Neural progenitor cell (in vitro differentiated cells): ENCODE measurements at regions not wholly inside any gene's neighbourhood (a gene's known extent, or its start where the extent isn't known, plus 50 kb on each side); places are given as distances from the start of the nearest gene placed in this dataset.

ENCODE experiments used
- DNase-seq: peaks from one replicate; pipeline ENCODE4 v3.0.0-alpha.2; 2016; ENCODE audit warnings: low spot score
- H2AFZ ChIP-seq: fragments of 200-600 bp; sonication (generic); replicated peaks from 2 replicates; pipeline ENCODE4 v1.6.1; 2016; ENCODE audit warnings: antibody characterized with exemption
- H3F3A ChIP-seq: fragments of 200-600 bp; sonication (generic); 2 replicates; pipeline ENCODE4 v1.6.1; 2016; ENCODE audit warnings: antibody characterized with exemption, low read depth
- H3K27ac ChIP-seq: fragments of 200-600 bp; sonication (generic); 2 replicates; pipeline ENCODE4 v1.5.1; 2016; ENCODE audit warnings: mild to moderate bottlenecking
- H3K27me3 ChIP-seq: fragments of 200-600 bp; sonication (generic); 2 replicates; pipeline ENCODE4 v1.6.1; 2016; ENCODE audit warnings: mild to moderate bottlenecking, moderate library complexity
- H3K36me3 ChIP-seq: fragments of 200-600 bp; sonication (generic); 2 replicates; pipeline ENCODE4 v1.5.1; 2016
- H3K4me1 ChIP-seq: fragments of 200-600 bp; sonication (generic); 2 replicates; pipeline ENCODE4 v1.6.1; 2016; ENCODE audit warnings: mixed run types
- H3K4me2 ChIP-seq: fragments of 200-600 bp; sonication (generic); 2 replicates; pipeline ENCODE4 v1.6.1; 2016
- H3K4me3 ChIP-seq: fragments of 200-600 bp; sonication (generic); 2 replicates; pipeline ENCODE4 v1.5.1; 2016
- H3K79me2 ChIP-seq: fragments of 200-600 bp; sonication (generic); 2 replicates; pipeline ENCODE4 v1.6.1; 2016; ENCODE audit warnings: low read depth
- H3K9ac ChIP-seq: fragments of 200-600 bp; sonication (generic); 2 replicates; pipeline ENCODE4 v1.6.1; 2016
- H3K9me3 ChIP-seq: fragments of 200-600 bp; sonication (generic); 2 replicates; pipeline ENCODE4 v1.5.1; 2016; ENCODE audit warnings: low read depth
- H4K20me1 ChIP-seq: fragments of 200-600 bp; sonication (generic); 2 replicates; pipeline ENCODE4 v1.6.1; 2016; ENCODE audit warnings: low read depth
- H3K27ac Mint-ChIP-seq: 3 replicates; pipeline ENCODE4 v1.8.0; 2021; ENCODE audit warnings: mixed read lengths
- H3K27me3 Mint-ChIP-seq: 2 replicates; pipeline ENCODE4 v1.8.0; 2022; ENCODE audit warnings: low read depth, mild to moderate bottlenecking, inconsistent platforms, moderate library complexity, mixed read lengths; ENCODE audit not compliant: insufficient read depth
- H3K36me3 Mint-ChIP-seq: 3 replicates; pipeline ENCODE4 v1.8.0; 2021; ENCODE audit warnings: mixed read lengths
- H3K4me1 Mint-ChIP-seq: 3 replicates; pipeline ENCODE4 v1.8.0; 2021; ENCODE audit warnings: mixed read lengths
- H3K4me3 Mint-ChIP-seq: 3 replicates; pipeline ENCODE4 v1.8.0; 2021; ENCODE audit warnings: mild to moderate bottlenecking, moderate library complexity, mixed read lengths
- H3K9me3 Mint-ChIP-seq: 3 replicates; pipeline ENCODE4 v1.8.0; 2020; ENCODE audit warnings: mixed read lengths
- EZH2 ChIP-seq: fragments of 200-600 bp; sonication (generic); IDR thresholded peaks from 2 replicates; pipeline ENCODE4 v1.6.1; 2017; ENCODE audit warnings: antibody characterized with exemption, mild to moderate bottlenecking, moderate library complexity
- EZH2phosphoT487 ChIP-seq: fragments of 200-600 bp; sonication (generic); IDR thresholded peaks from 2 replicates; pipeline ENCODE4 v1.6.1; 2017; ENCODE audit warnings: antibody characterized with exemption
- TF ChIP-seq, protein P1 (sequence below): fragments of 200-600 bp; sonication (generic); IDR thresholded peaks from 2 replicates; pipeline ENCODE4 v1.5.1; 2017; ENCODE audit warnings: antibody characterized with exemption, mild to moderate bottlenecking

DNA sequence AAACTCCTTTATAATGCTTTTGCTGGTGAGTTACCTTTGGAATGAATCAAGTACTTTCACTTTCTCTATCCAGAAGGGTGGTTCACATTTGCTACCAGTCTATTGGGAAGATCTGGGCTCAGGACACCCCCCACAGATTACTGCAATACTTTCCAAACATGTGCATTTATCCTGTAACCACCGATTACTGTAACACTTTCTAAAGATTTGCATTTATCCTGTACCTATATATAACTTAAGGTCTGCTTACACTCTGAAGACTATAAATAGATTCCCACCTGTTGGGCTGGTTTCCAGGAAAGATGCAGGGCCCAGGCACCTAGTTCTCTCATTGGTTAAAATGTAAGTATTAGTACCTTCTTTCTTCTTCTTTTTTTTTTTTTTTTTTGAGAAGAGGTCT, 113.0 kb upstream of the NEDD4L start:
- H3K9me3 Mint-ChIP-seq: no peaks in the 10 kb centered on the region
- Histone ChIP-seq H4K20me1 (no peaks in the 10 kb centered on the region), H3K4me3 (no peak overlapping the region), H2AFZ (no peak overlapping the region), H3K27me3 (no peaks in the 10 kb centered on the region), H3K27ac (no peak overlapping the region), H3K4me2 (no peak overlapping the region), H3K79me2 (no peaks in the 10 kb centered on the region), H3K4me1 (no peaks in the 10 kb centered on the region), H3K9me3 (no peaks in the 10 kb centered on the region), H3K9ac (no peak overlapping the region), H3F3A (no peaks in the 10 kb centered on the region), H3K36me3 (no peaks in the 10 kb centered on the region)
- no peaks in the 10 kb centered on the region for H3K36me3 Mint-ChIP-seq
- TF ChIP-seq EZH2phosphoT487 (no peak), EZH2 (no peak)
- TF ChIP-seq, protein P1, sequence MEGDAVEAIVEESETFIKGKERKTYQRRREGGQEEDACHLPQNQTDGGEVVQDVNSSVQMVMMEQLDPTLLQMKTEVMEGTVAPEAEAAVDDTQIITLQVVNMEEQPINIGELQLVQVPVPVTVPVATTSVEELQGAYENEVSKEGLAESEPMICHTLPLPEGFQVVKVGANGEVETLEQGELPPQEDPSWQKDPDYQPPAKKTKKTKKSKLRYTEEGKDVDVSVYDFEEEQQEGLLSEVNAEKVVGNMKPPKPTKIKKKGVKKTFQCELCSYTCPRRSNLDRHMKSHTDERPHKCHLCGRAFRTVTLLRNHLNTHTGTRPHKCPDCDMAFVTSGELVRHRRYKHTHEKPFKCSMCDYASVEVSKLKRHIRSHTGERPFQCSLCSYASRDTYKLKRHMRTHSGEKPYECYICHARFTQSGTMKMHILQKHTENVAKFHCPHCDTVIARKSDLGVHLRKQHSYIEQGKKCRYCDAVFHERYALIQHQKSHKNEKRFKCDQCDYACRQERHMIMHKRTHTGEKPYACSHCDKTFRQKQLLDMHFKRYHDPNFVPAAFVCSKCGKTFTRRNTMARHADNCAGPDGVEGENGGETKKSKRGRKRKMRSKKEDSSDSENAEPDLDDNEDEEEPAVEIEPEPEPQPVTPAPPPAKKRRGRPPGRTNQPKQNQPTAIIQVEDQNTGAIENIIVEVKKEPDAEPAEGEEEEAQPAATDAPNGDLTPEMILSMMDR: no peak
- no peak for DNase-seq
- no peaks in the 10 kb centered on the region for H3K4me1 Mint-ChIP-seq
- H3K4me3 Mint-ChIP-seq: no peak overlapping the region
- no peaks in the 10 kb centered on the region for H3K27me3 Mint-ChIP-seq
- H3K27ac Mint-ChIP-seq: no peak overlapping the region

DNA sequence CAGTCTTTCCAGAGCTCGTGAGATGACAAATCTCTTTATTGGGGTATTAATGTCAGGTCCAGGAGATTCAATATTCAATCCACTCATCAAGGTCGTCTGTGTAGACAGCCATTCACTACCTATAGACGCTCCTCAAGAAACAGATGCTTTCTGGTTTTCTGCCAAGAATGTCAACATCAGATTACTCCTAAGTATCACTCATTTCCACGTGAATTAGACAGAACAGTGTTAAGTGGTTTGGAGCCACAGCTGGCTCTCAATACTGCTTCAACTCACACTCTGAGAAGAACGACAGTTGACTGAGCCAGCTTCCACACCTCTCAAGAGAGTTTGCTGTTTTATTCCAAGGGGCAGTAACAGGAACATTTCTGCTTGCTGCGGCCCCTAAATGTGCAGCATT, 113.5 kb upstream of the NEDD4L start:
- H3K27me3 ChIP-seq: no peaks in the 10 kb centered on the region
- H3K4me1 ChIP-seq: no peaks in the 10 kb centered on the region
- H3K4me1 Mint-ChIP-seq: no peaks in the 10 kb centered on the region
- no peak overlapping the region for H2AFZ ChIP-seq
- H3K4me3 ChIP-seq: no peak overlapping the region
- no peaks in the 10 kb centered on the region for H3K9me3 ChIP-seq
- no peak for TF ChIP-seq EZH2phosphoT487
- TF ChIP-seq EZH2: no peak
- TF ChIP-seq, protein P1: no peak
- H4K20me1 ChIP-seq: no peaks in the 10 kb centered on the region
- H3K9ac ChIP-seq: no peak overlapping the region
- H3K4me2 ChIP-seq: no peak overlapping the region
- no peaks in the 10 kb centered on the region for H3K79me2 ChIP-seq
- no peaks in the 10 kb centered on the region for H3K36me3 Mint-ChIP-seq
- H3K27ac ChIP-seq: no peak overlapping the region
- no peaks in the 10 kb centered on the region for H3K9me3 Mint-ChIP-seq
- H3F3A ChIP-seq: no peaks in the 10 kb centered on the region
- H3K27me3 Mint-ChIP-seq: no peaks in the 10 kb centered on the region
- H3K36me3 ChIP-seq: no peaks in the 10 kb centered on the region
- no peak for DNase-seq
- no peak overlapping the region for H3K27ac Mint-ChIP-seq
- H3K4me3 Mint-ChIP-seq: no peak overlapping the region

DNA sequence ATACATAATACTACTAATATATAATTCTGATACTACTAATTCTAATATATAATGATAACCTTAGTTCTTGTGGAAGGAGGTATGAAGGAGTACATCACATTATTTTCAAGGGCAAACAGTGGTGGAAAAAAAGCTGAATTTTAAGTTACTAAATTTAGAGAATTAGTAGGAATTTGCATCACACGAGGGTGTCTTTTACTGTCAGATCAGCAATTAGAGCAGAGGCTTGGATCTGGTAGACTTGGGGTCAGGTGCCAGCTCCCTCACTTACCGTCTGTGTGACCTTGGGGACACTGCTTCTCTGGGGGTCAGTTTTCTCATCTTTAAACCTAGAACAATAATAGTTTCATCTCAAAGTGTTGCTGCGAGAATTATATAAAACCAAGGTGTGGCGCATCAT, 114.1 kb upstream of the NEDD4L start:
- no peak overlapping the region for H3K4me2 ChIP-seq
- no peaks in the 10 kb centered on the region for H3K79me2 ChIP-seq
- no peaks in the 10 kb centered on the region for H3K27me3 Mint-ChIP-seq
- H3K4me1 Mint-ChIP-seq: no peaks in the 10 kb centered on the region
- no peaks in the 10 kb centered on the region for H3K9me3 ChIP-seq
- DNase-seq: no peak
- H2AFZ ChIP-seq: no peak overlapping the region
- no peak overlapping the region for H3K4me3 ChIP-seq
- no peak overlapping the region for H3K27ac Mint-ChIP-seq
- H3K36me3 Mint-ChIP-seq: no peaks in the 10 kb centered on the region
- H4K20me1 ChIP-seq: no peaks in the 10 kb centered on the region
- H3K9me3 Mint-ChIP-seq: no peaks in the 10 kb centered on the region
- H3K4me1 ChIP-seq: no peaks in the 10 kb centered on the region
- no peaks in the 10 kb centered on the region for H3K27me3 ChIP-seq
- no peak overlapping the region for H3K9ac ChIP-seq
- no peaks in the 10 kb centered on the region for H3F3A ChIP-seq
- H3K36me3 ChIP-seq: no peaks in the 10 kb centered on the region
- TF ChIP-seq, protein P1: no peak
- TF ChIP-seq EZH2phosphoT487: no peak
- TF ChIP-seq EZH2: no peak
- no peak overlapping the region for H3K4me3 Mint-ChIP-seq
- no peak overlapping the region for H3K27ac ChIP-seq

DNA sequence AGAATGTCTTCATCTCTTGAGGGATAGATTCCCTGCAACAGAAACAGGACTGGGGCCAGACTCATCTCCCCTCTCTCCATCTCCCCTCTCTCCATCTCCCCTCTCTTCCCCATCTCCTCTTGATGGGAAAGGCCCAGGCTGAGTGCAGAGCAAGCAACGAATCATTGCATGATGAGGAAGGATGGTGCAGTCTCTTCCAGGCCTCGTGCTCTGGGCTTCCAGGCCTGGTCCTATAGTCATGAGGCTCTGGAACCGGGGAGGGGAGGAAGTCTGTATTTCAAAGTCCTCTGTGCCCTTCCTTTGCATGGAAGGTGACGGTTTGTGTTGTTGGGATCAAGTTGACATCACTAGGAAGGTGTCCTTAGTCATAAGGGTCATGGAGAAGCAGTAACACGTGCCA, 115.6 kb upstream of the NEDD4L start:
- H3K27me3 Mint-ChIP-seq: no peaks in the 10 kb centered on the region

More for the DNA sequence above, 115.6 kb upstream of the NEDD4L start:
- Mint-ChIP-seq H3K9me3 (no peaks in the 10 kb centered on the region), H3K27ac (no peak overlapping the region), H3K36me3 (no peaks in the 10 kb centered on the region), H3K4me3 (no peak overlapping the region), H3K4me1 (no peaks in the 10 kb centered on the region)
- Histone ChIP-seq H3F3A (no peaks in the 10 kb centered on the region), H2AFZ (no peak overlapping the region), H3K4me1 (no peaks in the 10 kb centered on the region), H4K20me1 (no peaks in the 10 kb centered on the region), H3K9me3 (no peaks in the 10 kb centered on the region), H3K9ac (no peak overlapping the region), H3K36me3 (no peaks in the 10 kb centered on the region), H3K27me3 (no peaks in the 10 kb centered on the region), H3K27ac (no peak overlapping the region), H3K4me3 (no peak overlapping the region), H3K4me2 (no peak overlapping the region), H3K79me2 (no peaks in the 10 kb centered on the region)
- TF ChIP-seq EZH2 (no peak), EZH2phosphoT487 (no peak)
- TF ChIP-seq, protein P1: no peak
- no peak for DNase-seq
